ENCODE measurements at regions not wholly inside any gene's neighbourhood (a gene's known extent, or its start where the extent isn't known, plus 50 kb on each side); places are given as distances from the start of the nearest gene placed in this dataset.

DNA sequence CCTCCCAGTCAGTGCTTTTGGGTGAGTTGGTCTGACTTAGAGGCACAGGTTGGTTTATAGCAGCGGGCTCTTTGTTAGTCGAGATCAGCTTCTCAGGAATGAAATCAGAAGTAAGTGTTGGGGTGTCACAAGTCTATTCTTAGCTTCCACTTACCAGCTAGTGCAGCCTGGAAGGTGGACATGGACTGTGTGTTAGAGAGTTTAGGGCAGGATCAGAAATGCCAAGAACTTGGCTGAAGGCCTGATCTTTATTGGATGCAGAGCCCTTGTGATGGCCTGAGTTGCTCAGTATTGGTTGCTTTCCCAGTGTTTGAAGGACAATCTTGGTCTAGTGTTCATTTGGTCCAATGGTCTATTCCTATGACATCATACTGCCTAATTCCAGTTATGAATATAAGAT is 377.0 kb upstream of the USP24 start:
- TF ChIP-seq, protein P1, sequence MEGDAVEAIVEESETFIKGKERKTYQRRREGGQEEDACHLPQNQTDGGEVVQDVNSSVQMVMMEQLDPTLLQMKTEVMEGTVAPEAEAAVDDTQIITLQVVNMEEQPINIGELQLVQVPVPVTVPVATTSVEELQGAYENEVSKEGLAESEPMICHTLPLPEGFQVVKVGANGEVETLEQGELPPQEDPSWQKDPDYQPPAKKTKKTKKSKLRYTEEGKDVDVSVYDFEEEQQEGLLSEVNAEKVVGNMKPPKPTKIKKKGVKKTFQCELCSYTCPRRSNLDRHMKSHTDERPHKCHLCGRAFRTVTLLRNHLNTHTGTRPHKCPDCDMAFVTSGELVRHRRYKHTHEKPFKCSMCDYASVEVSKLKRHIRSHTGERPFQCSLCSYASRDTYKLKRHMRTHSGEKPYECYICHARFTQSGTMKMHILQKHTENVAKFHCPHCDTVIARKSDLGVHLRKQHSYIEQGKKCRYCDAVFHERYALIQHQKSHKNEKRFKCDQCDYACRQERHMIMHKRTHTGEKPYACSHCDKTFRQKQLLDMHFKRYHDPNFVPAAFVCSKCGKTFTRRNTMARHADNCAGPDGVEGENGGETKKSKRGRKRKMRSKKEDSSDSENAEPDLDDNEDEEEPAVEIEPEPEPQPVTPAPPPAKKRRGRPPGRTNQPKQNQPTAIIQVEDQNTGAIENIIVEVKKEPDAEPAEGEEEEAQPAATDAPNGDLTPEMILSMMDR (IDR thresholded peaks at IDR 0.05), result no peak
- no peak for TF ChIP-seq POLR2A (IDR thresholded peaks at IDR 0.05)
